ENCODE measurements at regions not wholly inside any gene's neighbourhood (a gene's known extent, or its start where the extent isn't known, plus 50 kb on each side); places are given as distances from the start of the nearest gene placed in this dataset.

- TF ChIP-seq PATZ1 (CRISPR knock-in tag; IDR thresholded peaks at IDR 0.05; ENCODE audit: borderline replicate concordance): no peak
- TF ChIP-seq ZFP3 (CRISPR knock-in tag; IDR thresholded peaks at IDR 0.05): no peak
- no peak for TF ChIP-seq TOX (CRISPR knock-in tag; IDR thresholded peaks at IDR 0.05; ENCODE audit: borderline replicate concordance)
- no peak for TF ChIP-seq ZFP30 (CRISPR knock-in tag; IDR thresholded peaks at IDR 0.05)
Measured at GRCh38 chr2:185537689-185538088, 200.9 kb upstream of the FSIP2 start.

All from SK-N-SH treated with all-trans-retinoic acid at 6 μM for 48 hours (cell line).